NCI-H187 treated with DMSO at 0.1 percent for 48 hours (cell line): ENCODE measurements at regions not wholly inside any gene's neighbourhood (a gene's known extent, or its start where the extent isn't known, plus 50 kb on each side); places are given as distances from the start of the nearest gene placed in this dataset.

Experiments
- DNase-seq: peaks from one replicate; lab custom pipeline; 2025; lab: John Stamatoyannopoulos, UW

- no peak for DNase-seq
Measured at GRCh38 chr12:105930557-105931503, 207.9 kb downstream of the NUAK1 start.

DNA sequence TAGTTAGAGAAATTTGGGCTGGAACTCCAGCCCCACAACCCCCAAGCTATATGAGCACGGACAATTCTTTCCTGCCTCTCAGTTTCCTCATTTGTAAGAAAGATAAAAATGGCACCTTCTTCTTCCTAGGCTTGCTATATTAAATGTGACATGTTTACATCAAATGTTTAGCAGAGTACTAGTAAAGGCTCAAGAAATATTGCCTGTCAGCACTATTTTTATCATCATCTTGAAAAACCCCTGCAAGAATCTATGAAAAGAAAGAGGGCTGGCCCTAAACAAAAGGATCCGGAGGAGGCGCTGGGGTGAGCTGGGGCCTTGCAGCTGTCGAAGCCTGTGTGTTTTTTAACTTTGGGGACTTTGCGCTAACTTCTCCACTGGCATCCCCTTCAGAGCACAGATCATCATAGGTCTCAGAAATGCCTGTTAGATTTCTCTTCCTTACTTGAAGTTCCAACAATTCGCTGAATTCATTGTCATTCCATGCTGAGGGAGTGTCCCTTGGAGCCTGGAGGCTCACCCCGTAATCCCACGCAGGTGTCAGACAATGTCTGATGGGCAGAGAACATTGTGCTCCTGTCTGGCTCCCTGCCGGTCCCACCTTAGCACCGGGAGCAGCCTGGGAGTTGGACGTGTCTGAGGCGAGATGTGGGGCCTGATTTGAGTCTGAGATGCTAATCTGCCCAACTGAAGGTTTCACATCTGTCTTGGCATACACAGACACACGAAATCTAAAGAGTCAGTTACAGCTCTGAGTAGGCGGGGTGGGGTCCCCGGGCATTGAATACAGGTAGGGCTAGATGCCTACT is 206.8 kb downstream of the NUAK1 start:
- no peak for DNase-seq

DNA sequence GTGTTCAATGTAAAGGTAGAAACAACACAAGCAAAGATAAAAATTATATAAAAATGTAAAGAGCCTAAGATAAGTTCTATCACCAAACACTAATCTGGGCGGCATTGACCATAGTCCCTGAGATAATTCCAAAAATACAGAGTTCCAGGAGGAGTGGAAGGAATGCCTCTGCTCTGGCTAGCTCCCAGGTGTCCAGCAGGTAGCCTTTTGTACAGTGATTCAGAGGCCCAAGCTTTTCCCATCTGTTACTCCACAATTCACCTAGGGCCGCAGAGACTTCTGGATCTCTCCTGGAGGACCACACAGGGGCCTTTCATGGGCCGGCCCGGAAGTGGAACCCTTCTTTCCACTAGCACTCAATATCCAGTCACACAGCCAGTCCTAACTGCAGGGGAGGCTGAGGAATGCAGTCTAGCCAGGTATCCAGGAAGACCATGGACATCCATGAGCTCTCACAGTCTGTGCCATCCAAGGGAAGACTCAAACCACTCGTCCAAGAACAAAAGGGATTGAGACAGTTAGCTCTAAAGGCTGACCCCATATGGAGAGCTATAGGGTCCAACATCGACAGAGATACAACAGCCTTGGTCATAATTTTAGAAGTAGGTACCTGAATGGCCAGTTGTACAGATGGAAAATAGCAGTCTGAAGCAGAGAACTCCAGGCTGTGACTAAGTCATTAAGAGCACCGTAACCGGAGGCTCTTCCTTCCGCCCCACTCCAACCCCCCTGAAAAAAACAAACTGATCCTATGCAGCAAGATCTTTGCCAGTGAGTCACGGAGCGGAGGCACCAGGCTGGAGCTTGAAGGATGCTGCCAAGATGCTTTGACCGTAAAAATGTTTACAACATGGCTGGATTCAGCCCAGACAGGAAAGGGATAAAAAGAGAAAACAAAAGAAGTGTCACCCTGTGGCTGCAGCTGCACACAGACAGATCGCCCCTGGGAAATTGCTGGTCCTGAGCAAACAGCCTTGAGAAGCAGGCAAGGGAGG is 204.8 kb downstream of the NUAK1 start:
- DNase-seq, result no peak

GRCh38 chr12:105935106-105935505 is 203.6 kb downstream of the NUAK1 start:
- no peak for DNase-seq

DNA sequence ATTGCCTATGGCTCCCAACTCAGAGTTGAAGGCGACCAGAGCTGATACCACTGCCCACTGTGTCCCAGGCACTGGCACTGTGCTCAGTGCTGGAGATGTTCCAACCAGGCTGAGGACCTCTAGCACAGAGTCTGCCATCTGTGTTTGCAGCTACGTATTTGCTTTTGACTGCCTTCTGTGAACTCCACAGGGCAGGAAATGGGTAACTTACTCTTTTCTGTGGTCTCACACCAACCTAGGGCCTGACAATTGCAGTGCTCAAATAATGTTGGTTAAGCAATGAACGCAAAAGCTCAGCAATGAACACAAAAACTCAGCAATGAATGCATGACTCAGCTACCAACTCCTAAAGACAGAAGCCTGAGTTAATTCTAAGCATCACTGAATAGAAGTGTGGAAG is 202.8 kb downstream of the NUAK1 start:
- DNase-seq, result no peak

DNA sequence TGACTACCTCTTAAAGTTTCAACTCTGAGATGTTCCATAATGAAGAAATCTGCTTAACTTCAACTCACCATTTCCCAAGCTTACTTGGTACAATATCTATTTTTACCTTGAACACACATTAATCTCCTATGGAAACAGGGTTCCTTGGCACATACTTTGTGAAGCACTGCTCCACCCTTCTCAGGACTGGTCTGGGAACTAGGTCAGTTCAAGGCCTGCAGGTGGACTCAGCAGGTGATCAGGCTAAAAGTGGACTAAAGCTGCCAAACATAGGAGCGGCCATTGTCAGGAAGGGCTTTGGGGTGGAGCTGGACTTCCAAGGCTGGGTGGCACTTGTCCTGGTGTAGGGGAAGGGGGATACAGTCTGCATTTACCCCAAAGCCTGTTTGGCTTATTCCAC is 202.3 kb downstream of the NUAK1 start:
- no peak for DNase-seq

DNA sequence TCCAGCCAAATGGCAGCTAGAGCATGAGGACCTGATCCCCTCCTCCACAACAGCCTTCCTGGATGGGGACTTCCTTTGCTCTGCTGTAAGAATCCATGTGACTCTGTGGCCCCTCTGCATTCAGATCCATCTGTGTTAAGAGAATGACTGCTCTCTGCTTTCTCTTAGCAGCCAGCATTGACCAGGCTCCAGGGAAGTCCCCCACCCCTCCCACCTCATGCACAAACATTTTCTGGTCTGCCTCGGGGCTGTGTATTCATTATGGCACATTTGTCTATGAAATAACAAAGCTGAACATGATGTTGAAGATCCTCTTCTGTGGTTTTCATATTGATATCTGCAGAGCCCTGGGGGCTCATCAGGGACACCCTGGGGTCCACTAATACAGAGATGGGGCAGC is 201.7 kb downstream of the NUAK1 start:
- DNase-seq, result no peak

DNA sequence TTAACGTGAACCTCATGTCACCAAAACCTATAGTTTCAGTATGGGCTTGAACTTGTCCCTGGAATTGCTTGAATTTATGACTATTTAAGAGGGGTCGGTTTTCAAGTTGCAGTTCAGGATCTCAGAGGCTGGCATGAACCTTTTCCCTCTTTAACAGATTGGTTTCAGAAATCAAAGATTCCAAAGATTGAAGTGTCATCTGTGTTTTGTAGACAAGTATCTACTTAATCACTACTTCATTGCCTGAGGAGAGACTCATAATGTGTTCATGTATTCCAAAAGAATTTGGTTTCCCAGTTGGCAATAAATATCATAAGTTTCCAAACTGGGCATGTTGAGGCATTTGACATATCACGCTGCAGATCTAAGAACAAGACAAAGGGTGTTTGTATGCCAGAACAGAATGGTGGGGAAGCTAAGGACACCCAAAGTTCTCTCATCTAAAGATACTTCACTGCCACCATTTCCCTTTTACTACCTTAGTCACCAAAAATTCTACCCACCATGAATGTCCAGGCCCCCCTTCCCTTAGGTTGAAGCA is 199.5 kb downstream of the NUAK1 start:
- DNase-seq, result no peak

- DNase-seq, result no peak
Measured at GRCh38 chr12:105942281-105942680, 196.5 kb downstream of the NUAK1 start.

- no peak for DNase-seq
Measured at GRCh38 chr12:105943525-105943924, 195.2 kb downstream of the NUAK1 start.

GRCh38 chr12:105944628-105945027 is 194.1 kb downstream of the NUAK1 start:
- no peak for DNase-seq

DNA sequence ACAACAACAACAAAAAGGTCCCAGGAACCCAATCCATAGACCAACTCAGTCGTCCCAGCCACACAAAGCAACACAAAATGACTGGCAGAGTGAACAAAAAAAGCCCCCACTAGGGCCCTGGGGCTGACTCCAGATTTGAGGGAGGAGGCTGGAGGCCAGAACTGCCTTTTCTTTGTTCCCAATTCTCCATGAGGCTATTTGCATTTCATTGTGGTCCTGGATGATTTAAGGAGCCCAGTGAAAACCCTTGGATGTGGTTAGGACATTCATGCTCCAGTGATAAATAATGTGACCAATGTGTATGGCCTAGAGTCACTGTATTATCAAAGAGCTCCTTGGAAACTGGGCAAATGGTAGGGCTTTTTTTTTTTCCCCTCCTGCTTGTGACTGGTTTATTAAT is 192.9 kb downstream of the NUAK1 start:
- no peak for DNase-seq

- DNase-seq, result no peak
Measured at GRCh38 chr12:105946493-105946901, 192.3 kb downstream of the NUAK1 start.

- no peak for DNase-seq
Measured at GRCh38 chr12:105947906-105948305, 190.8 kb downstream of the NUAK1 start.

DNA sequence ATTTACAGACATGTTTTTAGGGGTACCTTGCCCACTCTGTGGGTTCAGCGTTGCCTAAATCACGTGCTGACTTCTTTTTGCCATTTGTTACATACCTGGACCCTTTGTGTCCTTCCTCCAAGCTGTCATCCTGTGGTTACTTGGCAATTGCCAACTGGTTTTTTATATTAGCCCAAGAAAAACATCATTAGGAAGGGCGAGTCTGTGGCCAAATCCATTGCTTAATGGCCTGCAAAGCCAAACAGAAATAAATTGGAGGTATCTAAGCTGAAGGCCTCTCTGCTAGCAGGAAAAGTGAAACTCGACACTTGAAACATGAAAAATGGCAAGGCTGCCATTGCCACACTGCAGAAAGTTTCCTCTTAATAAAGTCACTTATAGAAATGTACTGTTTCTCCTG is 190.4 kb downstream of the NUAK1 start:
- no peak for DNase-seq

- no peak for DNase-seq
Measured at GRCh38 chr12:105949391-105949790, 189.4 kb downstream of the NUAK1 start.

DNA sequence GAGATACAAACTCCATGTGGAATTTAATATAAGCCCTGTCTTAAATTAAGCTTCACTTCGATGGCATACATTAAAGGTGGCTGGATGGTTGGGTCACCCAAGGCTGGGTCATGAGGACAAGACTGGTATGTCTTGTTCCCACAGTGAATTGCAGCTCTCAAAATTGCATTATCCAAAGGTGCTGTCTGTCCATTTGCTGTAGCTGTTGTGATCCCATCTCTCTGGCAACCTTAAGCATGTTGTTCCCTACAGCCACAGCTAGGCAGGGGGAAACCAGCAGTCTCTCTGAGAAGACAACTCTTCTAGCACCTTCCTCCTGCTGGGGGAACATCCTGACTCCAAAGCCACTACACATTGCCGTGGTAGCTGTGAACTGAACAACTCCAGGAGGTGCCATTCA is 187.0 kb downstream of the NUAK1 start:
- no peak for DNase-seq

DNA sequence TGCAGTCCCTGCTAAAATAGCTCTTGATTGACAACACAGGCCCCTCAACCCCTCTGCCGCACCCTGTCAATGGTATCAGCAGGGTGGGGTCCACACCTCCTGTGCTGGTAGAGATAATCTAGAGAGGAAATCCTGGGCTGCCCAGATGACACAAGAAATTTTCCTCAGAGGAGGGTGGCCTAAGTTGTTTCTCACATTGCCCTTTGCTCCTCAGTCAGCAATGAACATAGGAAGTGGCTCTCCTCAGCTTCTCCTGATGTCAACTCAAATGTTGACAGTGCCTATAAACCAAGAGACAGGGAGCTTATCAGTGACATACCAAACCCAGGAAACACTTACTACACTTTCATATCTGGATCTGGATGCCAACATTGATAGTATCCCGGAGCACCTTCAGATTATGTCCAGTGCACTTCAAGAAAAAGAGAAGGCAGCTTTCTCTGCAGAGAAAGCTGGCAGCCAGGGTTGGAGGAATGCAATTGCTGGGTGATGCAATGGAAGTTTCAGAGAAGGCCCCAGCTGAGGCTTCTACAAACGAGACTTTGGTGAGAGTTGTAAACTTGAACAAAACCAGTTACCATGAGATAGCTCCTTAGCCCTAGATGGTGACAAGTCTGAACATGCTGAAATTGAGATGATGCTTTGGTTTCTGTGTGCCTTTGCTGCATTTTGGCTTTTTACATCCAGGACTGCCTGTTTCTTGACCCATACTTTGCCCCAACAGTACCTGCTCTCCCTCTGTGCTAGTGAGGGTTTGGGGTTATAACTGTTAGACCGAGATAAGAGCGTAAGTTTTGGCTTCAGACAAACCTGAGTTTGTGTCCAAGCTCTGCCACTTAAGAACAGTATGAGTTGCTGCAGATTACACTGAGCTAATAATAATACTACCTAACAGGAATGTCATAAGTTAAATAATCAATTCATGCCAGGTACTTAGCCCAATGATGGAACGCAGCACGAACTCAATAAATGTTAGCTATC is 183.5 kb downstream of the NUAK1 start:
- no peak for DNase-seq

DNA sequence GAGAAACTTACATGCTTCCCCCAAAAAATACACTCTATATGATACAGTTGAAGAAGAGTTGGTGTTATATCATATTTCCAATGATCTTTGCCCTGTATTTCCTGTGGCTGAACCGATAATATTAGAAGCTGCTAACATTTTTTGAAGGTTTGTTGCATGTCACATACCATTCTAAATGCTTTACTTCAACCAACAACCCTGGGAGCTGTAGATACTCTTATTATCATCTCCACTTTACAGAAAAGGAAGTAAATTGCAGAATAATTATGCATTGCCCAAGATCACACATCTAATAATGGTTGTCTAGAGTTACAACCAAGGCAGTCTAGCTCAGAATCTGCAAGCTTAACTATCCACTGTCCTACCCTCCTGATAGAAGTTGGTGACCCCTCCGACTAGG is 182.8 kb downstream of the NUAK1 start:
- no peak for DNase-seq
